ENCODE measurements at regions not wholly inside any gene's neighbourhood (a gene's known extent, or its start where the extent isn't known, plus 50 kb on each side); places are given as distances from the start of the nearest gene placed in this dataset.

DNA sequence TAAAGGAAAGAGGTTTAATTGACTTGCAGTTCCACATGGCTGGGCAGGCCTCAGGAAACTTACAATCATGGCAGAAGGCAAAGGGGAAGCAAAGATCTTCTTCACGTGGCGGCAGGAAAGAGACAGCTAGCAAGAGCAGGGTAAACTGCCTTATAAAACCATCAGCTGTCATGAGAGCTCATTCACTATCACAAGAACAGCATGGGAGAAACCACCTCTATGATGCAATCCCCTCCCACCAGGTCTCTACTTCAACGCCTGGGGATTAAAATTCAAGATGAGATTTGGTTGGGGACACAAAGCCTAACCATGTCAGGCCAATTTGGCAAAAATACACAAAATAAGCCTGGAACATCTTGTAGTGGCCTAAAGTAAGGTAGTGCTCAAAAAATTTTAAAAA lies 152.6 kb downstream of the COL6A3 start:
- TF ChIP-seq, protein P1, sequence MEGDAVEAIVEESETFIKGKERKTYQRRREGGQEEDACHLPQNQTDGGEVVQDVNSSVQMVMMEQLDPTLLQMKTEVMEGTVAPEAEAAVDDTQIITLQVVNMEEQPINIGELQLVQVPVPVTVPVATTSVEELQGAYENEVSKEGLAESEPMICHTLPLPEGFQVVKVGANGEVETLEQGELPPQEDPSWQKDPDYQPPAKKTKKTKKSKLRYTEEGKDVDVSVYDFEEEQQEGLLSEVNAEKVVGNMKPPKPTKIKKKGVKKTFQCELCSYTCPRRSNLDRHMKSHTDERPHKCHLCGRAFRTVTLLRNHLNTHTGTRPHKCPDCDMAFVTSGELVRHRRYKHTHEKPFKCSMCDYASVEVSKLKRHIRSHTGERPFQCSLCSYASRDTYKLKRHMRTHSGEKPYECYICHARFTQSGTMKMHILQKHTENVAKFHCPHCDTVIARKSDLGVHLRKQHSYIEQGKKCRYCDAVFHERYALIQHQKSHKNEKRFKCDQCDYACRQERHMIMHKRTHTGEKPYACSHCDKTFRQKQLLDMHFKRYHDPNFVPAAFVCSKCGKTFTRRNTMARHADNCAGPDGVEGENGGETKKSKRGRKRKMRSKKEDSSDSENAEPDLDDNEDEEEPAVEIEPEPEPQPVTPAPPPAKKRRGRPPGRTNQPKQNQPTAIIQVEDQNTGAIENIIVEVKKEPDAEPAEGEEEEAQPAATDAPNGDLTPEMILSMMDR (IDR thresholded peaks at IDR 0.05) = no peak
- no peak overlapping the region for H2AFZ ChIP-seq (ENCODE audit: insufficient read depth, low read depth, low read length, poor library complexity, severe bottlenecking)
- H3K4me1 Mint-ChIP-seq = peaks cover 58% of the 10 kb centered on the region
- no peaks in the 10 kb centered on the region for H3K9me3 ChIP-seq (replicated peaks in 1 of 2; ENCODE audit: control insufficient read depth in 1 of 2, insufficient read depth in 1 of 2, low read length in 2 of 2)
- no peaks in the 10 kb centered on the region for H3K79me2 ChIP-seq (ENCODE audit: insufficient read depth, low read length)
- WGBS (ENCODE audit: insufficient coverage) = 36% methylated on average over 2 of the region's 3 CpGs
- peaks cover 0 to 4% (median 0%) of the 10 kb centered on the region in 7 donors for H3K9me3 Mint-ChIP-seq
- DNase-seq = no peak
- no peak overlapping the region for H3K27ac ChIP-seq (ENCODE audit: low read depth in 1 of 2, low read length in 2 of 2)
- no peak overlapping the region for H3K4me3 Mint-ChIP-seq
- H3K4me3 ChIP-seq (replicated peaks in 1 of 3; ENCODE audit: low read depth in 2 of 3, low read length in 3 of 3) = no peak overlapping the region
- no peaks in the 10 kb centered on the region for H3K27me3 ChIP-seq (ENCODE audit: control insufficient read depth in 2 of 2, insufficient read depth in 2 of 2, low read length in 2 of 2)
- no peak overlapping the region for H3K4me2 ChIP-seq (replicated peaks; ENCODE audit: extremely low read depth, low read length, poor library complexity, severe bottlenecking)
- H3K27me3 Mint-ChIP-seq (ENCODE audit: low read depth in 3 of 3) = peaks cover 0 to 2% (median 0%) of the 10 kb centered on the region in 3 donors
- intact Hi-C loops (cut with micrococcal nuclease) = no loop called here
- H3K4me1 ChIP-seq (ENCODE audit: control insufficient read depth in 1 of 2, insufficient read depth in 2 of 2, low read length in 2 of 2) = peaks cover 53 to 55% of the 10 kb centered on the region in 2 donors
- H3K36me3 ChIP-seq (replicated peaks in 1 of 2; ENCODE audit: control insufficient read depth in 1 of 2, insufficient read depth in 2 of 2, low read length in 2 of 2) = no peaks in the 10 kb centered on the region
- no peak overlapping the region for H3K9ac ChIP-seq (ENCODE audit: insufficient read depth, low read length, poor library complexity, severe bottlenecking)
- no peaks in the 10 kb centered on the region for H3K36me3 Mint-ChIP-seq
- no peaks in the 10 kb centered on the region for H4K20me1 ChIP-seq (ENCODE audit: insufficient read depth, low read length)
- H3K27ac Mint-ChIP-seq = peak overlapping the region in 1 of 7 donors; percentile 24

DNA sequence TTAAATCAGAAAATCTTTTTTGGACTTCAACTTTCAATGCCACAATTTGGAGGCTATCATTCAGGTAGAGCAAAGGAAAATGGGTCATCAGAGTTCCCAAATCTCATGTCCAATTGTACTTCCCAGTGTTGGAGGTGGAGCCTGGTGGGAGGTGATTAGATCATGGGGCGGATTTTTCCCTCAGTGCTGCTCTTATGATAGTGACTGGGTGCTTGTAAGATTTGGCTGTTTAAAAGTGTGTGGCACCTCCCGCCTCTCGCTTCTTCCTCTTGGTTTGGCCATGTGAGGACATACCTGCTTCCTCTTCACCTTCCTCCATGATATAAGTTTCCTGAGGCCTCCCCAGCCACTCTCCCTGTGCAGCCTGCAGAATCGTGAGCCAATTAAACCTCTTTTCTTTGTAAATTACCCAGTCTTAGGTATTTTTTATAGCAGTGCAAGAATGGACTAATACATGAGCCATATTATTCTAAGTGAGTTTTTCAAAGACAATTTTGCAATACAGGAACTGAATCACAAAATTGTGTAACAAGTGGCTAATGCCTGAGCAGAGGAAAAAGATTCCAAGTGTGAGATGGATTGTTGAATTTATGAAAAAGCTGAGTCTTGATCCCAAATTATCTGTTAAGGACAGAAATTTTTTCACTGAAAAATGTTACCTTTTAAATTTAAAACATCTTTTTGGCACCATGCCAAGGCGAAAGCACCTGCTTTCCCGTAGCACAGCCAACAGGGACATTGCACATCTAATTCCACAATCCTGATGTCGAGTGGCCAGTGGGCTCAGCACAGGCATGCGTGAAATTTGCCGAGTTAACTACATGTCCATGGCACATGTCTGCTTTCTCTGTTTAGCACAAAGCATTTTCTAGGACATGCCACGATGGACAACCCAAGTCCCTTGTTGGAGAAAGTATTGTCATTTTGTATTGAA lies 150.9 kb downstream of the COL6A3 start:
- H3K27ac Mint-ChIP-seq = peak overlapping the region; percentile 87 to 98 (median 95)
- Histone ChIP-seq H3K36me3 (replicated peaks in 1 of 2; ENCODE audit: control insufficient read depth in 1 of 2, insufficient read depth in 2 of 2, low read length in 2 of 2) (no peaks in the 10 kb centered on the region), H3K4me2 (replicated peaks; ENCODE audit: extremely low read depth, low read length, poor library complexity, severe bottlenecking) (peak overlapping the region; percentile 48), H3K4me1 (ENCODE audit: control insufficient read depth in 1 of 2, insufficient read depth in 2 of 2, low read length in 2 of 2) (peaks cover 40 to 45% of the 10 kb centered on the region in 2 donors), H4K20me1 (ENCODE audit: insufficient read depth, low read length) (no peaks in the 10 kb centered on the region), H3K9ac (ENCODE audit: insufficient read depth, low read length, poor library complexity, severe bottlenecking) (peak overlapping the region; percentile 9), H3K79me2 (ENCODE audit: insufficient read depth, low read length) (no peaks in the 10 kb centered on the region), H3K4me3 (replicated peaks in 1 of 3; ENCODE audit: low read depth in 2 of 3, low read length in 3 of 3) (peak overlapping the region in 1 of 3 experiments; percentile 40), H3K27me3 (ENCODE audit: control insufficient read depth in 2 of 2, insufficient read depth in 2 of 2, low read length in 2 of 2) (no peaks in the 10 kb centered on the region), H3K27ac (ENCODE audit: low read depth in 1 of 2, low read length in 2 of 2) (peak overlapping the region; percentile 55 to 78), H3K9me3 (replicated peaks in 1 of 2; ENCODE audit: control insufficient read depth in 1 of 2, insufficient read depth in 1 of 2, low read length in 2 of 2) (no peaks in the 10 kb centered on the region), H2AFZ (ENCODE audit: insufficient read depth, low read depth, low read length, poor library complexity, severe bottlenecking) (peak overlapping the region; percentile 21)
- H3K27me3 Mint-ChIP-seq (ENCODE audit: low read depth in 3 of 3) = no peaks in the 10 kb centered on the region
- peak; percentile 59 to 89 (median 80) for DNase-seq
- 67% methylated on average over 3 of the region's 10 CpGs for WGBS (ENCODE audit: insufficient coverage)
- H3K4me1 Mint-ChIP-seq = peaks cover 45% of the 10 kb centered on the region
- TF ChIP-seq, protein P1 (IDR thresholded peaks at IDR 0.05) = no peak
- no peaks in the 10 kb centered on the region for H3K36me3 Mint-ChIP-seq
- intact Hi-C loops (cut with micrococcal nuclease) = no loop called here
- H3K4me3 Mint-ChIP-seq = peak overlapping the region; percentile 55 to 84
- H3K9me3 Mint-ChIP-seq = peaks cover 0 to 4% (median 0%) of the 10 kb centered on the region in 7 donors
